ENCODE measurements at regions not wholly inside any gene's neighbourhood (a gene's known extent, or its start where the extent isn't known, plus 50 kb on each side); places are given as distances from the start of the nearest gene placed in this dataset.

GRCh38 chr2:104438481-104438880 lies 415.4 kb upstream of the POU3F3 start:
- H3K79me2 ChIP-seq (ENCODE audit: insufficient read depth, low read length), result no peaks in the 10 kb centered on the region
- peaks cover 19 to 20% of the 10 kb centered on the region in 2 experiments for H3K4me1 Mint-ChIP-seq
- no peak overlapping the region for H3K23ac ChIP-seq (ENCODE audit: insufficient read length, low read depth, low read length)
- no peak overlapping the region for H3K14ac ChIP-seq (ENCODE audit: insufficient read depth, low read length)
- H3K56ac ChIP-seq (ENCODE audit: insufficient read length, low read depth, low read length), result no peak overlapping the region
- no peak overlapping the region for H2BK12ac ChIP-seq (ENCODE audit: insufficient read length, low read depth, low read length)
- no CpG with 5 or more reads among the region's 3 CpGs for WGBS (ENCODE audit: extremely low coverage, insufficient read length, low lambda C conversion rate)
- H4K5ac ChIP-seq (ENCODE audit: insufficient read length, low read depth, low read length), result no peak overlapping the region
- TF ChIP-seq, protein P1, sequence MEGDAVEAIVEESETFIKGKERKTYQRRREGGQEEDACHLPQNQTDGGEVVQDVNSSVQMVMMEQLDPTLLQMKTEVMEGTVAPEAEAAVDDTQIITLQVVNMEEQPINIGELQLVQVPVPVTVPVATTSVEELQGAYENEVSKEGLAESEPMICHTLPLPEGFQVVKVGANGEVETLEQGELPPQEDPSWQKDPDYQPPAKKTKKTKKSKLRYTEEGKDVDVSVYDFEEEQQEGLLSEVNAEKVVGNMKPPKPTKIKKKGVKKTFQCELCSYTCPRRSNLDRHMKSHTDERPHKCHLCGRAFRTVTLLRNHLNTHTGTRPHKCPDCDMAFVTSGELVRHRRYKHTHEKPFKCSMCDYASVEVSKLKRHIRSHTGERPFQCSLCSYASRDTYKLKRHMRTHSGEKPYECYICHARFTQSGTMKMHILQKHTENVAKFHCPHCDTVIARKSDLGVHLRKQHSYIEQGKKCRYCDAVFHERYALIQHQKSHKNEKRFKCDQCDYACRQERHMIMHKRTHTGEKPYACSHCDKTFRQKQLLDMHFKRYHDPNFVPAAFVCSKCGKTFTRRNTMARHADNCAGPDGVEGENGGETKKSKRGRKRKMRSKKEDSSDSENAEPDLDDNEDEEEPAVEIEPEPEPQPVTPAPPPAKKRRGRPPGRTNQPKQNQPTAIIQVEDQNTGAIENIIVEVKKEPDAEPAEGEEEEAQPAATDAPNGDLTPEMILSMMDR (conservative IDR thresholded peaks at IDR 0.05), result no peak
- no peaks in the 10 kb centered on the region for H4K20me1 ChIP-seq (ENCODE audit: control insufficient read depth, insufficient read depth, insufficient read length)
- no peaks in the 10 kb centered on the region for H3K79me1 ChIP-seq (ENCODE audit: insufficient read depth, low read depth, low read length, poor library complexity, severe bottlenecking)
- no peak overlapping the region for H2AK5ac ChIP-seq (ENCODE audit: insufficient read length, low read length)
- H3K4me1 ChIP-seq (ENCODE audit: insufficient read depth, low read length), result peaks cover 4% of the 10 kb centered on the region
- H2BK20ac ChIP-seq (ENCODE audit: low read depth, low read length, poor library complexity, severe bottlenecking), result no peak overlapping the region
- no peak overlapping the region for H4K91ac ChIP-seq (ENCODE audit: insufficient read length, low read depth, low read length)
- no peak overlapping the region for H3T11ph ChIP-seq (ENCODE audit: low read length)
- no peak for DNase-seq
- peaks cover 0 to 2% (median 0%) of the 10 kb centered on the region in 3 experiments; a peak in 1 of 7 replicates for H3K36me3 Mint-ChIP-seq (ENCODE audit: insufficient read depth in 1 of 3, low read depth in 3 of 3)
- no peaks in the 10 kb centered on the region; a peak in 1 of 5 replicates for H3K9me3 Mint-ChIP-seq
- no peak overlapping the region for H4K8ac ChIP-seq (replicated peaks; ENCODE audit: insufficient read length, low read depth, low read length)
- H2BK120ac ChIP-seq (ENCODE audit: low read depth, low read length, poor library complexity, severe bottlenecking), result no peak overlapping the region
- no peak overlapping the region for H3K4me3 Mint-ChIP-seq
- no peak overlapping the region for H3K27ac ChIP-seq (ENCODE audit: insufficient read length, low read depth, low read length)
- H3K27me3 ChIP-seq (ENCODE audit: insufficient read depth, low read length), result no peaks in the 10 kb centered on the region
- H2BK15ac ChIP-seq (ENCODE audit: low read depth, low read length), result no peak overlapping the region
- no peaks in the 10 kb centered on the region for H3K23me2 ChIP-seq (ENCODE audit: insufficient read length, low read depth, low read length, poor library complexity, severe bottlenecking)
- H3K9me3 ChIP-seq (ENCODE audit: control insufficient read depth, low read depth, low read length), result no peaks in the 10 kb centered on the region
- no peak overlapping the region for H3K4me2 ChIP-seq (ENCODE audit: insufficient read depth, insufficient read length, low read length)
- H3K18ac ChIP-seq (ENCODE audit: insufficient read length, low read depth, low read length), result no peak overlapping the region
- H2BK5ac ChIP-seq (ENCODE audit: insufficient read length, low read length), result no peak overlapping the region
- no peak overlapping the region for H2AFZ ChIP-seq (ENCODE audit: low read length)
- H3K27ac Mint-ChIP-seq, result no peak overlapping the region
- H3K9ac ChIP-seq (ENCODE audit: extremely low read depth, insufficient read length, low read length), result no peak overlapping the region
- H3K4ac ChIP-seq (ENCODE audit: low read depth, low read length), result no peak overlapping the region
- no peaks in the 10 kb centered on the region; the same call in 1 of the 2 replicates for H3K27me3 Mint-ChIP-seq (ENCODE audit: low read depth)

All from H9 (cell line).